ENCODE measurements at regions not wholly inside any gene's neighbourhood (a gene's known extent, or its start where the extent isn't known, plus 50 kb on each side); places are given as distances from the start of the nearest gene placed in this dataset.

DNA sequence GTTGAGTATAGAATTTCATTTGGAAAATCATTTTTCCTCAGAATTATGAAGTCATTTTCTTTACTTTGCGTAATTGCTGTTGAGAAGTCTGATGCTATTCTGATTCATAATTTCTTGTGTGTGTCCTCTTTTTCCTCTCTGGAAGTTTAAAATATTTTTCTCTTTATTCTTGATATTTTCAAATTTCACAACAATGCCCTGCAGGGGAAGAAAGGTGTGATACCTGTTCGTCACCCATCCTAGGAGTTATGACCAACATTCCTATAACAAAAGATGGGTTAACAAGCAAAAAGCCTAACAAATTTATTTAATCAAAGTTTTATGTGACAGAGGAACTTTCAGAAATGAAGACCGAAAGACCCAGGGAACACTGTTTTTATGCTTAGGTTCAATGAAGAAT lies 171.5 kb upstream of the AKIRIN2 start:
- Histone ChIP-seq H4K91ac (ENCODE audit: insufficient read length, low read depth, low read length) (no peak overlapping the region), H3K23me2 (ENCODE audit: insufficient read length, low read depth, low read length, poor library complexity, severe bottlenecking) (no peaks in the 10 kb centered on the region), H3K4me2 (ENCODE audit: insufficient read depth, insufficient read length, low read length) (no peak overlapping the region), H2AK5ac (ENCODE audit: insufficient read length, low read length) (no peak overlapping the region), H4K8ac (replicated peaks; ENCODE audit: insufficient read length, low read depth, low read length) (no peak overlapping the region), H3K79me2 (ENCODE audit: insufficient read depth, low read length) (no peaks in the 10 kb centered on the region), H2BK20ac (ENCODE audit: low read depth, low read length, poor library complexity, severe bottlenecking) (no peak overlapping the region), H3K27me3 (ENCODE audit: insufficient read depth, low read length) (no peaks in the 10 kb centered on the region), H3K27ac (ENCODE audit: insufficient read length, low read depth, low read length) (no peak overlapping the region), H3K9me3 (ENCODE audit: control insufficient read depth, low read depth, low read length) (no peaks in the 10 kb centered on the region), H3K56ac (ENCODE audit: insufficient read length, low read depth, low read length) (no peak overlapping the region), H4K5ac (ENCODE audit: insufficient read length, low read depth, low read length) (no peak overlapping the region), H3K9ac (ENCODE audit: extremely low read depth, insufficient read length, low read length) (no peak overlapping the region), H4K20me1 (ENCODE audit: control insufficient read depth, insufficient read depth, insufficient read length) (no peaks in the 10 kb centered on the region), H3K18ac (ENCODE audit: insufficient read length, low read depth, low read length) (no peak overlapping the region), H2BK12ac (ENCODE audit: insufficient read length, low read depth, low read length) (no peak overlapping the region), H3T11ph (ENCODE audit: low read length) (no peak overlapping the region), H2AFZ (ENCODE audit: low read length) (no peak overlapping the region), H3K14ac (ENCODE audit: insufficient read depth, low read length) (no peak overlapping the region), H2BK5ac (ENCODE audit: insufficient read length, low read length) (no peak overlapping the region), H3K23ac (ENCODE audit: insufficient read length, low read depth, low read length) (no peak overlapping the region), H2BK120ac (ENCODE audit: low read depth, low read length, poor library complexity, severe bottlenecking) (no peak overlapping the region), H3K4ac (ENCODE audit: low read depth, low read length) (no peak overlapping the region), H2BK15ac (ENCODE audit: low read depth, low read length) (no peak overlapping the region), H3K4me1 (ENCODE audit: insufficient read depth, low read length) (no peaks in the 10 kb centered on the region), H3K79me1 (ENCODE audit: insufficient read depth, low read depth, low read length, poor library complexity, severe bottlenecking) (no peaks in the 10 kb centered on the region)
- no peaks in the 10 kb centered on the region for H3K36me3 Mint-ChIP-seq (ENCODE audit: insufficient read depth in 1 of 3, low read depth in 3 of 3)
- peaks cover 5% of the 10 kb centered on the region; the same call in 1 of the 2 replicates for H3K27me3 Mint-ChIP-seq (ENCODE audit: low read depth)
- H3K27ac Mint-ChIP-seq = no peak overlapping the region
- no peaks in the 10 kb centered on the region for H3K4me1 Mint-ChIP-seq
- no CpG with 5 or more reads among the region's 3 CpGs for WGBS (ENCODE audit: extremely low coverage, insufficient read length, low lambda C conversion rate)
- no peak for TF ChIP-seq CTCF (conservative IDR thresholded peaks at IDR 0.05)
- DNase-seq = no peak
- no peak overlapping the region for H3K4me3 Mint-ChIP-seq
- H3K9me3 Mint-ChIP-seq = no peaks in the 10 kb centered on the region
